ENCODE measurements at regions not wholly inside any gene's neighbourhood (a gene's known extent, or its start where the extent isn't known, plus 50 kb on each side); places are given as distances from the start of the nearest gene placed in this dataset.

DNA sequence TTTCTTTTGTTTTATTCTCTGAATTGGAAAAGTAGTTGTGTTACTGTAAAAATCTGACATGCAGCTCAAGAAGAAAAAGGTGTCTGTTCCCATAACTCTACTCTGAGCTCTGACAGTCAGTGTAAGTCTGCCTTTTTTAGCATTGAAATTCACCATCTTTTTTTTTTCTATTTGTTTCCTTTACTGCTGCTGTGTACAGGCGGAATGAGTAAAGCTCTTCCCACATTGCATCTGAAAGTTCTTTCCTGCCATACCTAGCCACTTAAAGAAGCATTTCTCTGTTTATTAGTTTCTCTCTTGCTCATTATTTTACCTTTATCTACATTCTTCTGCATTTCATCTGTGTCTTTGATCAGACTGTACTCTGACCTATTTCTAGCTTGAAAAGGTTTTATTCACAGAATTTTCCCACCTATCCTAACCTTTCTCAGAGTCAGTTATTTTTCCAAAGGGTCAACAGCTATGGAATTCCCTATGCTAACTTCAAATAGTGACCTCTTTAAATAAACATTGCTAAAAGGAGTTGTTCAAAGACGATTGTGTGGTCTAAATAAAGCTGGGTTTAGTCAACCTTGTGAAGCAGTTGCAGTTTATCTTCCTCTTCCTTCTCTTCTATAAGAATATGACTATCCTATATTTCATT, 1303.1 kb upstream of the ZEB2 start:
- Mint-ChIP-seq H3K27me3 (ENCODE audit: low read depth) (no peaks in the 10 kb centered on the region; the same call in 1 of the 2 replicates), H3K9me3 (no peaks in the 10 kb centered on the region; a peak in 1 of 5 replicates), H3K4me3 (no peak overlapping the region), H3K36me3 (ENCODE audit: insufficient read depth in 1 of 3, low read depth in 3 of 3) (no peaks in the 10 kb centered on the region), H3K4me1 (peaks cover 20 to 23% of the 10 kb centered on the region in 2 experiments), H3K27ac (peak overlapping the region in 1 of 3 experiments; percentile 70; a peak in 4 of 7 replicates)
- H3K23ac ChIP-seq (ENCODE audit: insufficient read length, low read depth, low read length) = no peak overlapping the region
- no peak overlapping the region for H2AFZ ChIP-seq (ENCODE audit: low read length)
- no peak overlapping the region for H2BK15ac ChIP-seq (ENCODE audit: low read depth, low read length)
- H3K18ac ChIP-seq (ENCODE audit: insufficient read length, low read depth, low read length) = no peak overlapping the region
- H3K4me2 ChIP-seq (ENCODE audit: insufficient read depth, insufficient read length, low read length) = no peak overlapping the region
- TF ChIP-seq CTCF (conservative IDR thresholded peaks at IDR 0.05) = no peak
- H3K14ac ChIP-seq (ENCODE audit: insufficient read depth, low read length) = no peak overlapping the region
- no peak overlapping the region for H3K9ac ChIP-seq (ENCODE audit: extremely low read depth, insufficient read length, low read length)
- no peak overlapping the region for H3K27ac ChIP-seq (ENCODE audit: insufficient read length, low read depth, low read length)
- no peaks in the 10 kb centered on the region for H3K79me1 ChIP-seq (ENCODE audit: insufficient read depth, low read depth, low read length, poor library complexity, severe bottlenecking)
- no peak for DNase-seq
- H4K91ac ChIP-seq (ENCODE audit: insufficient read length, low read depth, low read length) = no peak overlapping the region
- no peak overlapping the region for H3K56ac ChIP-seq (ENCODE audit: insufficient read length, low read depth, low read length)
- H3K79me2 ChIP-seq (ENCODE audit: insufficient read depth, low read length) = no peaks in the 10 kb centered on the region
- no peak overlapping the region for H3K4ac ChIP-seq (ENCODE audit: low read depth, low read length)
- no peak overlapping the region for H2BK5ac ChIP-seq (ENCODE audit: insufficient read length, low read length)
- H3K4me1 ChIP-seq (ENCODE audit: insufficient read depth, low read length) = no peaks in the 10 kb centered on the region
- no peaks in the 10 kb centered on the region for H3K27me3 ChIP-seq (ENCODE audit: insufficient read depth, low read length)
- no CpG with 5 or more reads among the region's 2 CpGs for WGBS (ENCODE audit: extremely low coverage, insufficient read length, low lambda C conversion rate)
- no peak overlapping the region for H4K5ac ChIP-seq (ENCODE audit: insufficient read length, low read depth, low read length)
- H4K20me1 ChIP-seq (ENCODE audit: control insufficient read depth, insufficient read depth, insufficient read length) = no peaks in the 10 kb centered on the region
- no peak overlapping the region for H2BK120ac ChIP-seq (ENCODE audit: low read depth, low read length, poor library complexity, severe bottlenecking)
- no peak overlapping the region for H4K8ac ChIP-seq (replicated peaks; ENCODE audit: insufficient read length, low read depth, low read length)
- H2AK5ac ChIP-seq (ENCODE audit: insufficient read length, low read length) = no peak overlapping the region
- no peak overlapping the region for H2BK20ac ChIP-seq (ENCODE audit: low read depth, low read length, poor library complexity, severe bottlenecking)
- H2BK12ac ChIP-seq (ENCODE audit: insufficient read length, low read depth, low read length) = no peak overlapping the region
- no peak overlapping the region for H3T11ph ChIP-seq (ENCODE audit: low read length)
- no peaks in the 10 kb centered on the region for H3K23me2 ChIP-seq (ENCODE audit: insufficient read length, low read depth, low read length, poor library complexity, severe bottlenecking)
- no peaks in the 10 kb centered on the region for H3K9me3 ChIP-seq (ENCODE audit: control insufficient read depth, low read depth, low read length)
